ENCODE measurements at regions not wholly inside any gene's neighbourhood (a gene's known extent, or its start where the extent isn't known, plus 50 kb on each side); places are given as distances from the start of the nearest gene placed in this dataset.

GRCh38 chr2:133667085-133667484 is 98.8 kb upstream of the NCKAP5 start:
- DNase-seq (ENCODE audit: low spot score), result no peak

GRCh38 chr2:133667968-133668367 is 99.7 kb upstream of the NCKAP5 start:
- DNase-seq (ENCODE audit: low spot score), result no peak

- DNase-seq (ENCODE audit: low spot score), result no peak
These were observed 100.3 kb upstream of the NCKAP5 start for GRCh38 chr2:133668547-133668946.

GRCh38 chr2:133673305-133673905 is 105.1 kb upstream of the NCKAP5 start:
- no peak for DNase-seq (ENCODE audit: low spot score)

GRCh38 chr2:133674066-133674432 is 105.8 kb upstream of the NCKAP5 start:
- DNase-seq (ENCODE audit: low spot score), result no peak

GRCh38 chr2:133674433-133675331 is 106.4 kb upstream of the NCKAP5 start:
- DNase-seq (ENCODE audit: low spot score), result no peak

- no peak for DNase-seq (ENCODE audit: low spot score)
These were observed 108.3 kb upstream of the NCKAP5 start for GRCh38 chr2:133676392-133677130.

- DNase-seq (ENCODE audit: low spot score), result no peak
These were observed 112.2 kb upstream of the NCKAP5 start for GRCh38 chr2:133680343-133681049.

- no peak for DNase-seq (ENCODE audit: low spot score)
These were observed 114.1 kb upstream of the NCKAP5 start for GRCh38 chr2:133682347-133682746.

- no peak for DNase-seq (ENCODE audit: low spot score)
These were observed 114.6 kb upstream of the NCKAP5 start for GRCh38 chr2:133682906-133683305.

- no peak for DNase-seq (ENCODE audit: low spot score)
These were observed 117.5 kb upstream of the NCKAP5 start for GRCh38 chr2:133685636-133686215.

- DNase-seq (ENCODE audit: low spot score), result no peak
These were observed 122.5 kb upstream of the NCKAP5 start for GRCh38 chr2:133690780-133691179.

- DNase-seq (ENCODE audit: low spot score), result no peak
These were observed 123.1 kb upstream of the NCKAP5 start for GRCh38 chr2:133691336-133691735.

- no peak for DNase-seq (ENCODE audit: low spot score)
These were observed 137.0 kb upstream of the NCKAP5 start for GRCh38 chr2:133705287-133705686.

GRCh38 chr2:133710613-133711012 is 142.3 kb upstream of the NCKAP5 start:
- DNase-seq (ENCODE audit: low spot score), result no peak

GRCh38 chr2:133711201-133711600 is 142.9 kb upstream of the NCKAP5 start:
- no peak for DNase-seq (ENCODE audit: low spot score)

GRCh38 chr2:133711806-133712205 is 143.5 kb upstream of the NCKAP5 start:
- DNase-seq (ENCODE audit: low spot score), result no peak

- DNase-seq (ENCODE audit: low spot score), result no peak
These were observed 144.1 kb upstream of the NCKAP5 start for GRCh38 chr2:133712369-133712768.

- DNase-seq (ENCODE audit: low spot score), result no peak
These were observed 144.9 kb upstream of the NCKAP5 start for GRCh38 chr2:133713049-133713580.

GRCh38 chr2:133716166-133716565 is 147.9 kb upstream of the NCKAP5 start:
- DNase-seq (ENCODE audit: low spot score), result no peak

- DNase-seq (ENCODE audit: low spot score), result no peak
These were observed 149.2 kb upstream of the NCKAP5 start for GRCh38 chr2:133717497-133717896.
